HEK293 (cell line): ENCODE measurements at regions not wholly inside any gene's neighbourhood (a gene's known extent, or its start where the extent isn't known, plus 50 kb on each side); places are given as distances from the start of the nearest gene placed in this dataset.

Experiments used
- CTCF ChIA-PET: fragments of 350-600 bp; formaldehyde crosslinking; extraction: SDS; loops from one replicate; lab custom pipeline; 2021; ENCODE audit warnings: antibody characterized with exemption; lab: Yijun Ruan, JAX
- POLR2A ChIA-PET: fragments of 300-600 bp; formaldehyde crosslinking; extraction: SDS; loops from one replicate; lab custom pipeline; 2020; ENCODE audit warnings: antibody characterized with exemption, inconsistent platforms; lab: Yijun Ruan, JAX
- H3K27ac ChIP-seq: fragments of 200-500 bp; sonication (Bioruptor generic); 2 replicates; pipeline ENCODE4 v1.5.1; 2014; ENCODE audit warnings: low read depth, low read length, control low read depth, inconsistent platforms; ENCODE audit errors: extremely low read depth
- H3K36me3 ChIP-seq, 2 experiments: fragments of 200-500 bp in 1 of 2; sonication (Bioruptor generic) in 1 of 2; 1 replicate in 1 of 2; 2 replicates in 1 of 2; pipeline ENCODE4 v1.5.1; 2014 to 2017; ENCODE audit warnings: inconsistent platforms in 2 of 2, low read length in 2 of 2; ENCODE audit not compliant: control insufficient read depth in 2 of 2, insufficient read depth in 1 of 2
- H3K4me1 ChIP-seq: fragments of 200-500 bp; sonication (Bioruptor generic); 2 replicates; pipeline ENCODE4 v1.5.1; 2014; ENCODE audit warnings: mild to moderate bottlenecking, low read length, inconsistent platforms; ENCODE audit not compliant: control insufficient read depth, insufficient read depth
- H3K4me3 ChIP-seq: 2 replicates; pipeline ENCODE4 v1.5.1; 2011; ENCODE audit warnings: low read depth, mild to moderate bottlenecking, control low read depth, low read length, moderate library complexity
- H3K9me3 ChIP-seq: fragments of 200-500 bp; sonication (Bioruptor generic); 2 replicates; pipeline ENCODE4 v1.5.1; 2014; ENCODE audit warnings: low read depth, low read length, inconsistent platforms; ENCODE audit not compliant: control insufficient read depth, insufficient read depth
- FEZF1 ChIP-seq: fragments of 450-650 bp; formaldehyde crosslinking; IDR thresholded peaks from 2 replicates; pipeline ENCODE4 v1.5.1; 2016; ENCODE audit warnings: missing biosample characterization, missing genetic modification characterization
- GFI1B ChIP-seq: fragments of 450-650 bp; formaldehyde crosslinking; IDR thresholded peaks from 2 replicates; pipeline ENCODE4 v1.5.1; 2016; ENCODE audit warnings: missing biosample characterization, missing genetic modification characterization
- GLI2 ChIP-seq: fragments of 450-650 bp; formaldehyde crosslinking; IDR thresholded peaks from 2 replicates; pipeline ENCODE4; 2017; ENCODE audit warnings: missing biosample characterization, missing genetic modification characterization, low read depth, borderline replicate concordance
- GLIS2 ChIP-seq: fragments of 450-650 bp; formaldehyde crosslinking; IDR thresholded peaks from 2 replicates; pipeline ENCODE4 v1.5.1; 2016; ENCODE audit warnings: missing biosample characterization, missing genetic modification characterization
- HOXC10 ChIP-seq: sonication (generic); formaldehyde crosslinking; IDR thresholded peaks from 2 replicates; pipeline ENCODE4 v1.8.1; 2023; ENCODE audit warnings: mild to moderate bottlenecking, missing genetic modification reagents
- HOXD13 ChIP-seq: sonication (generic); formaldehyde crosslinking; IDR thresholded peaks from 2 replicates; pipeline ENCODE4 v1.8.0; 2022; ENCODE audit warnings: missing genetic modification reagents, borderline replicate concordance
- IKZF3 ChIP-seq: fragments of 450-650 bp; IDR thresholded peaks from 2 replicates; pipeline ENCODE4 v1.5.0; 2018; ENCODE audit warnings: missing biosample characterization, mild to moderate bottlenecking, missing genetic modification characterization, moderate library complexity
- KLF16 ChIP-seq: fragments of 450-650 bp; formaldehyde crosslinking; IDR thresholded peaks from 2 replicates; pipeline ENCODE4 v1.5.1; 2017; ENCODE audit warnings: missing biosample characterization, missing genetic modification characterization
- KLF7 ChIP-seq: fragments of 450-650 bp; formaldehyde crosslinking; IDR thresholded peaks from 2 replicates; pipeline ENCODE4 v1.5.1; 2016; ENCODE audit warnings: missing biosample characterization, missing genetic modification characterization, borderline replicate concordance
- MYNN ChIP-seq: fragments of 450-650 bp; formaldehyde crosslinking; IDR thresholded peaks from 2 replicates; pipeline ENCODE4 v1.5.1; 2016; ENCODE audit warnings: missing biosample characterization, missing genetic modification characterization, borderline replicate concordance
- RBAK ChIP-seq: fragments of 450-650 bp; formaldehyde crosslinking; IDR thresholded peaks from 2 replicates; pipeline ENCODE4 v1.5.1; 2016; ENCODE audit warnings: missing biosample characterization, missing genetic modification characterization
- YY2 ChIP-seq: fragments of 450-650 bp; formaldehyde crosslinking; IDR thresholded peaks from 2 replicates; pipeline ENCODE4 v1.5.1; 2016; ENCODE audit warnings: missing biosample characterization, missing genetic modification characterization
- ZBTB1 ChIP-seq: fragments of 450-650 bp; formaldehyde crosslinking; IDR thresholded peaks from 2 replicates; pipeline ENCODE4 v1.5.1; 2016; ENCODE audit warnings: missing biosample characterization, missing genetic modification characterization
- ZBTB21 ChIP-seq: fragments of 450-650 bp; formaldehyde crosslinking; IDR thresholded peaks from 2 replicates; pipeline ENCODE4 v1.5.1; 2017; ENCODE audit warnings: missing biosample characterization, missing genetic modification characterization
- ZFP3 ChIP-seq: fragments of 450-650 bp; formaldehyde crosslinking; IDR thresholded peaks from 2 replicates; pipeline ENCODE4 v1.5.1; 2016; ENCODE audit warnings: low read depth, missing biosample characterization, missing genetic modification characterization
- ZNF24 ChIP-seq: fragments of 450-650 bp; formaldehyde crosslinking; IDR thresholded peaks from 2 replicates; pipeline ENCODE4 v1.5.1; 2016; ENCODE audit warnings: missing biosample characterization, missing genetic modification characterization
- ZNF274 ChIP-seq, 2 experiments: fragments of 200-500 bp in 1 of 2; fragments of 450-650 bp in 1 of 2; sonication (Bioruptor generic) in 1 of 2; formaldehyde crosslinking in 1 of 2; IDR thresholded peaks; 2 replicates each; pipeline versions ENCODE4 v1.5.1 to v1.6.1; 2014 to 2016; ENCODE audit warnings: borderline replicate concordance in 1 of 2, inconsistent platforms in 1 of 2, low read length in 1 of 2, missing biosample characterization in 1 of 2, missing genetic modification characterization in 1 of 2
- ZNF292 ChIP-seq: fragments of 450-650 bp; formaldehyde crosslinking; IDR thresholded peaks from 2 replicates; pipeline ENCODE4 v1.5.1; 2016; ENCODE audit warnings: low read depth, missing biosample characterization, missing genetic modification characterization, borderline replicate concordance
- ZNF391 ChIP-seq: fragments of 450-650 bp; formaldehyde crosslinking; IDR thresholded peaks from 2 replicates; pipeline ENCODE4 v1.5.1; 2016; ENCODE audit warnings: low read depth, missing biosample characterization, missing genetic modification characterization, borderline replicate concordance
- ZNF530 ChIP-seq: fragments of 450-650 bp; formaldehyde crosslinking; IDR thresholded peaks from 2 replicates; pipeline ENCODE4 v1.5.1; 2016; ENCODE audit warnings: low read depth, missing biosample characterization, missing genetic modification characterization
- ZNF544 ChIP-seq: fragments of 450-650 bp; formaldehyde crosslinking; IDR thresholded peaks from 2 replicates; pipeline ENCODE4 v1.5.0; 2017; ENCODE audit warnings: missing biosample characterization, missing genetic modification characterization
- ZNF596 ChIP-seq: fragments of 450-650 bp; IDR thresholded peaks from 2 replicates; pipeline ENCODE4 v1.5.0; 2018; ENCODE audit warnings: missing biosample characterization, mild to moderate bottlenecking, missing genetic modification characterization, moderate library complexity
- ZNF600 ChIP-seq: fragments of 450-650 bp; formaldehyde crosslinking; IDR thresholded peaks from 2 replicates; pipeline ENCODE4 v1.5.1; 2016; ENCODE audit warnings: missing biosample characterization, missing genetic modification characterization
- ZNF677 ChIP-seq: fragments of 450-650 bp; IDR thresholded peaks from 2 replicates; pipeline ENCODE4 v1.5.0; 2018; ENCODE audit warnings: missing biosample characterization, mild to moderate bottlenecking, missing genetic modification characterization, moderate library complexity
- ZNF747 ChIP-seq: fragments of 450-650 bp; formaldehyde crosslinking; IDR thresholded peaks from 2 replicates; pipeline ENCODE4 v1.5.1; 2016; ENCODE audit warnings: missing biosample characterization, missing genetic modification characterization
- TF ChIP-seq, protein P1 (sequence below): fragments of 450-650 bp; formaldehyde crosslinking; IDR thresholded peaks from 2 replicates; pipeline ENCODE4 v1.5.1; 2016; ENCODE audit warnings: missing biosample characterization, missing genetic modification characterization
- TF ChIP-seq, protein P2 (sequence below): fragments of 450-650 bp; formaldehyde crosslinking; IDR thresholded peaks from 2 replicates; pipeline ENCODE4 v1.5.1; 2016; ENCODE audit warnings: missing biosample characterization, missing genetic modification characterization
- TF ChIP-seq, protein P3 (sequence below): fragments of 450-650 bp; formaldehyde crosslinking; IDR thresholded peaks from 2 replicates; pipeline ENCODE4 v1.5.1; 2016; ENCODE audit warnings: missing biosample characterization, missing genetic modification characterization

DNA sequence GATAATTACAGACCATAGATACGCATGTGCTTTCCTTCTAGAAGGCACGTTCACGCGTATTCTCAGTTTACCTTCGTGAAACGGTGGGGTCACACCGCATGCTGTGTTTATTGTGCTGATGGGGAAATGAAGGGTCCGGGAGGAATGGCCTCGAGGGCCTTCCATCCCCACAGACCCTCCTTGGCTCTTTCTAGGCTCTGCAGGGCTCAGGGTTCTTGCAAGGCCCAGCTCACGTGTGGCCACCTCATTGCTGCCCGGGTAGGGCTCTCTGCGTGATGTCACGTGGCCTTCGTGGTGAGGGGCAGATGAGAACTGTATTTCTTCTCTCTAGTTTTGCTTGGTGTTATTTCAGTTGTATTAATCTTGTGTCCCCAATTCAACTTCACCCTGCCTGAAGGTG lies 133.5 kb upstream of the ALKAL2 start (continued):
- TF ChIP-seq HOXC10 (CRISPR knock-in tag) (no peak), FEZF1 (tag by site-specific recombination) (no peak), ZNF530 (tag by site-specific recombination) (no peak), MYNN (no peak), KLF16 (tag by site-specific recombination) (no peak)
- TF ChIP-seq, protein P1, sequence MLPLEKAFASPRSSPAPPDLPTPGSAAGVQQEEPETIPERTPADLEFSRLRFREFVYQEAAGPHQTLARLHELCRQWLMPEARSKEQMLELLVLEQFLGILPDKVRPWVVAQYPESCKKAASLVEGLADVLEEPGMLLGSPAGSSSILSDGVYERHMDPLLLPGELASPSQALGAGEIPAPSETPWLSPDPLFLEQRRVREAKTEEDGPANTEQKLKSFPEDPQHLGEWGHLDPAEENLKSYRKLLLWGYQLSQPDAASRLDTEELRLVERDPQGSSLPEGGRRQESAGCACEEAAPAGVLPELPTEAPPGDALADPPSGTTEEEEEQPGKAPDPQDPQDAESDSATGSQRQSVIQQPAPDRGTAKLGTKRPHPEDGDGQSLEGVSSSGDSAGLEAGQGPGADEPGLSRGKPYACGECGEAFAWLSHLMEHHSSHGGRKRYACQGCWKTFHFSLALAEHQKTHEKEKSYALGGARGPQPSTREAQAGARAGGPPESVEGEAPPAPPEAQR (tag by site-specific recombination), result no peak

GRCh38 chr2:419687-420317 lies 131.9 kb upstream of the ALKAL2 start:
- no peaks in the 10 kb centered on the region for H3K36me3 ChIP-seq
- POLR2A ChIA-PET, result no interaction called here
- no peak overlapping the region for H3K27ac ChIP-seq
- no peaks in the 10 kb centered on the region for H3K4me1 ChIP-seq
- H3K9me3 ChIP-seq, result no peaks in the 10 kb centered on the region
- CTCF ChIA-PET, result interaction anchor here (0.7 kb wide), 1 partner anchor 12 kb away, joined by 3 read pairs; no protein-coding TSS in a partner anchor
- no peak for TF ChIP-seq ZNF24 (tag by site-specific recombination)
- no peak for TF ChIP-seq RBAK (tag by site-specific recombination)
- no peak for TF ChIP-seq GLIS2 (tag by site-specific recombination)
- TF ChIP-seq ZNF544 (tag by site-specific recombination), result no peak
- no peak for TF ChIP-seq GLI2 (tag by site-specific recombination)
- TF ChIP-seq IKZF3 (tag by site-specific recombination), result no peak
- no peak overlapping the region for H3K4me3 ChIP-seq

- no peak overlapping the region for H3K27ac ChIP-seq
- no peak overlapping the region for H3K4me3 ChIP-seq
- H3K4me1 ChIP-seq, result no peaks in the 10 kb centered on the region
- ChIA-PET CTCF (no interaction called here), POLR2A (no interaction called here)
- H3K9me3 ChIP-seq, result no peaks in the 10 kb centered on the region; the same call in 1 of the 2 replicates
- no peak for TF ChIP-seq ZNF677 (tag by site-specific recombination)
- H3K36me3 ChIP-seq, result no peaks in the 10 kb centered on the region
Observed at GRCh38 chr2:417662-418061, 129.8 kb upstream of the ALKAL2 start.

DNA sequence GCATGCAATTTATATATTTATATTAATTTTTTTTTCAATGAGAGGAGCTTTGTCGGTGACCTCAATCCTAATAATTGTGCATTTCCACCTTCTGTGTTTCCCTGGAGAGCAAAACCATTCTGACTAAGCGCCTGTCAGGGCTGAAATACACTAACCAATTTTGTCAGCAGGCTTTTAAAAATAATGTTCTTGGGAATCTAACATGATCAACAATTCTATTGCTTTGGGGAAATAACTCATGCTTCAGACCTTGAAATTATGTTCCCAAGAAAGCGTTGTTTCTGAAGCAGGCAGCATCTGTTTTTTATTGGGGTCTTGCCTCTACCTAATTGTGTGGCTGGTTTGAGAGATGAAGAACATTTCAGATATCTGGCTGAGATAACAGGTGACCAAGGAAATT lies 129.1 kb upstream of the ALKAL2 start:
- no peaks in the 10 kb centered on the region; the same call in 1 of the 2 replicates for H3K9me3 ChIP-seq
- POLR2A ChIA-PET, result no interaction called here
- no peak overlapping the region for H3K4me3 ChIP-seq
- H3K4me1 ChIP-seq, result no peaks in the 10 kb centered on the region
- H3K36me3 ChIP-seq, result no peaks in the 10 kb centered on the region
- CTCF ChIA-PET, result interaction anchor here (0.7 kb wide), 1 partner anchor 164 kb away, joined by 3 read pairs; no protein-coding TSS in a partner anchor
- no peak overlapping the region for H3K27ac ChIP-seq
- TF ChIP-seq HOXD13 (no peak), ZNF274 (IDR thresholded peaks at IDR 0.05; ENCODE audit: low read length) (no peak), ZNF274 (tag by site-specific recombination; IDR thresholded peaks at IDR 0.05; ENCODE audit: borderline replicate concordance) (no peak), KLF7 (tag by site-specific recombination) (no peak), ZFP3 (tag by site-specific recombination) (no peak), ZNF391 (tag by site-specific recombination) (no peak), ZNF596 (no peak), GFI1B (tag by site-specific recombination) (no peak), ZBTB1 (tag by site-specific recombination) (no peak), ZBTB21 (tag by site-specific recombination) (no peak), YY2 (tag by site-specific recombination) (no peak), ZNF600 (tag by site-specific recombination) (no peak), ZNF292 (tag by site-specific recombination) (no peak), ZNF747 (tag by site-specific recombination) (no peak)
- TF ChIP-seq, protein P2, sequence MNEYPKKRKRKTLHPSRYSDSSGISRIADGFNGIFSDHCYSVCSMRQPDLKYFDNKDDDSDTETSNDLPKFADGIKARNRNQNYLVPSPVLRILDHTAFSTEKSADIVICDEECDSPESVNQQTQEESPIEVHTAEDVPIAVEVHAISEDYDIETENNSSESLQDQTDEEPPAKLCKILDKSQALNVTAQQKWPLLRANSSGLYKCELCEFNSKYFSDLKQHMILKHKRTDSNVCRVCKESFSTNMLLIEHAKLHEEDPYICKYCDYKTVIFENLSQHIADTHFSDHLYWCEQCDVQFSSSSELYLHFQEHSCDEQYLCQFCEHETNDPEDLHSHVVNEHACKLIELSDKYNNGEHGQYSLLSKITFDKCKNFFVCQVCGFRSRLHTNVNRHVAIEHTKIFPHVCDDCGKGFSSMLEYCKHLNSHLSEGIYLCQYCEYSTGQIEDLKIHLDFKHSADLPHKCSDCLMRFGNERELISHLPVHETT (tag by site-specific recombination), result no peak
- TF ChIP-seq, protein P3, sequence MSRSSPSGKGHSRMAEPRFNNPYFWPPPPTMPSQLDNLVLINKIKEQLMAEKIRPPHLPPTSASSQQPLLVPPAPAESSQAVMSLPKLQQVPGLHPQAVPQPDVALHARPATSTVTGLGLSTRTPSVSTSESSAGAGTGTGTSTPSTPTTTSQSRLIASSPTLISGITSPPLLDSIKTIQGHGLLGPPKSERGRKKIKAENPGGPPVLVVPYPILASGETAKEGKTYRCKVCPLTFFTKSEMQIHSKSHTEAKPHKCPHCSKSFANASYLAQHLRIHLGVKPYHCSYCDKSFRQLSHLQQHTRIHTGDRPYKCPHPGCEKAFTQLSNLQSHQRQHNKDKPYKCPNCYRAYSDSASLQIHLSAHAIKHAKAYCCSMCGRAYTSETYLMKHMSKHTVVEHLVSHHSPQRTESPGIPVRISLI (tag by site-specific recombination), result no peak
